GM10248 (cell line): ENCODE measurements at regions not wholly inside any gene's neighbourhood (a gene's known extent, or its start where the extent isn't known, plus 50 kb on each side); places are given as distances from the start of the nearest gene placed in this dataset.

Source experiments
- CTCF ChIA-PET: fragments of 300-600 bp; sonication (Branson Sonifier 250); formaldehyde crosslinking; extraction: SDS; loops from one replicate; lab custom pipeline; 2021; ENCODE audit warnings: antibody characterized with exemption; lab: Yijun Ruan, JAX
- POLR2A ChIA-PET: fragments of 350-650 bp; sonication (Branson Sonifier 250); formaldehyde crosslinking; extraction: SDS; loops from one replicate; lab custom pipeline; 2020; ENCODE audit warnings: antibody characterized with exemption; lab: Yijun Ruan, JAX
- DNase-seq: peaks from one replicate; pipeline ENCODE4 v3.0.0; 2012; ENCODE audit errors: extremely low spot score
- TF ChIP-seq, protein P1 (sequence below): IDR thresholded peaks from 2 replicates; pipeline ENCODE4 v1.5.1; 2012; ENCODE audit warnings: mild to moderate bottlenecking, low read depth; ENCODE audit errors: extremely low read depth, missing control alignments, control extremely low read depth

DNA sequence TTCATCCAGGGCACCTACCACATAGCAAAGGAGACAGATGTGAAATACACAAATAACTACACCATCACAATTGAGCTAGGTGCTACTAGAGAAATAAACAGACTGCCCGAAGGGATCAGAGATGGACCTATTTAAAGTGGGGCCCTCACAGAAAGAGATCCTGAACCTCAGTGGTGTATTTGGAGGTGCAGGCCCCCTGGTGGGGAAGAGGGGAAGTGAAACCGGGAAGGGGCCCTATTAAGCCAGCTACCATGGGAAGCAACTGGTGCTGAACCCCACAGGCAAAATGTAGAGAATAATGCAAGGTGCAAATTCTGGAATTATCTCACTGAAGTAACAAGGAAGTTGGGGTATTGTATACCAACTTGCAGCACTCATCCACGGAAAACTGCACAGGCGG lies 78.6 kb upstream of the FAM9A start:
- CTCF ChIA-PET: interaction anchor here (1.1 to 1.9 kb wide), 2 partner anchors 8 to 30 kb away, joined by 3 to 10 read pairs; no protein-coding TSS in a partner anchor
- POLR2A ChIA-PET: no interaction called here
- DNase-seq: peak; percentile 2
- TF ChIP-seq, protein P1, sequence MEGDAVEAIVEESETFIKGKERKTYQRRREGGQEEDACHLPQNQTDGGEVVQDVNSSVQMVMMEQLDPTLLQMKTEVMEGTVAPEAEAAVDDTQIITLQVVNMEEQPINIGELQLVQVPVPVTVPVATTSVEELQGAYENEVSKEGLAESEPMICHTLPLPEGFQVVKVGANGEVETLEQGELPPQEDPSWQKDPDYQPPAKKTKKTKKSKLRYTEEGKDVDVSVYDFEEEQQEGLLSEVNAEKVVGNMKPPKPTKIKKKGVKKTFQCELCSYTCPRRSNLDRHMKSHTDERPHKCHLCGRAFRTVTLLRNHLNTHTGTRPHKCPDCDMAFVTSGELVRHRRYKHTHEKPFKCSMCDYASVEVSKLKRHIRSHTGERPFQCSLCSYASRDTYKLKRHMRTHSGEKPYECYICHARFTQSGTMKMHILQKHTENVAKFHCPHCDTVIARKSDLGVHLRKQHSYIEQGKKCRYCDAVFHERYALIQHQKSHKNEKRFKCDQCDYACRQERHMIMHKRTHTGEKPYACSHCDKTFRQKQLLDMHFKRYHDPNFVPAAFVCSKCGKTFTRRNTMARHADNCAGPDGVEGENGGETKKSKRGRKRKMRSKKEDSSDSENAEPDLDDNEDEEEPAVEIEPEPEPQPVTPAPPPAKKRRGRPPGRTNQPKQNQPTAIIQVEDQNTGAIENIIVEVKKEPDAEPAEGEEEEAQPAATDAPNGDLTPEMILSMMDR: peak; percentile 16

GRCh38 chrX:8873956-8874355 lies 72.8 kb upstream of the FAM9A start:
- no peak for DNase-seq
- POLR2A ChIA-PET: no interaction called here
- CTCF ChIA-PET: no interaction called here
- TF ChIP-seq, protein P1: no peak

- CTCF ChIA-PET: no interaction called here
- TF ChIP-seq, protein P1: no peak
- no peak for DNase-seq
- POLR2A ChIA-PET: no interaction called here
These were observed 71.9 kb upstream of the FAM9A start for GRCh38 chrX:8873102-8873501.

DNA sequence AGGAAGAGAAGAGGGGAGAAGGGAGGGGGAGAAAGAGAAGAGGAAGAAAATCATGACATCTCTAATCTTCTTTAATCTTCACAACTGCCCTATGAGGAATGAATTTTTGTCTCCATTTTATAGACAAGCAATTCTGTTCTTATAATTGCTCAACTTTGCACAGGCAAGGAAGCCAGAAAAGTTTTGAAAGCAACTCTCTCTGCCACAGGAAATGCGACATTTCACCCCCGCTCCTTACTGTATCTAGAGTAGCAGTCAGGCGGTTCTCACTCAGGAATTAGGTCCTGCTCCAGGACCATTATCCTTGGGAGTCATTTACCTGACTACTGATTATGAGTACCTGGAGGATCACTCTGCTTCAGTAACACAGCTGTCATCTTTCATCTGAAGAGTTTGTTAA lies 69.2 kb upstream of the FAM9A start:
- TF ChIP-seq, protein P1: no peak
- ChIA-PET CTCF (no interaction called here), POLR2A (no interaction called here)
- DNase-seq: no peak

- TF ChIP-seq, protein P1: no peak
- no peak for DNase-seq
- ChIA-PET CTCF (no interaction called here), POLR2A (no interaction called here)
These were observed 68.6 kb upstream of the FAM9A start for GRCh38 chrX:8869812-8870211.

- POLR2A ChIA-PET: no interaction called here
- TF ChIP-seq, protein P1: no peak
- CTCF ChIA-PET: no interaction called here
- no peak for DNase-seq
These were observed 67.7 kb upstream of the FAM9A start for GRCh38 chrX:8868906-8869305.
